ENCODE measurements at regions not wholly inside any gene's neighbourhood (a gene's known extent, or its start where the extent isn't known, plus 50 kb on each side); places are given as distances from the start of the nearest gene placed in this dataset.

DNA sequence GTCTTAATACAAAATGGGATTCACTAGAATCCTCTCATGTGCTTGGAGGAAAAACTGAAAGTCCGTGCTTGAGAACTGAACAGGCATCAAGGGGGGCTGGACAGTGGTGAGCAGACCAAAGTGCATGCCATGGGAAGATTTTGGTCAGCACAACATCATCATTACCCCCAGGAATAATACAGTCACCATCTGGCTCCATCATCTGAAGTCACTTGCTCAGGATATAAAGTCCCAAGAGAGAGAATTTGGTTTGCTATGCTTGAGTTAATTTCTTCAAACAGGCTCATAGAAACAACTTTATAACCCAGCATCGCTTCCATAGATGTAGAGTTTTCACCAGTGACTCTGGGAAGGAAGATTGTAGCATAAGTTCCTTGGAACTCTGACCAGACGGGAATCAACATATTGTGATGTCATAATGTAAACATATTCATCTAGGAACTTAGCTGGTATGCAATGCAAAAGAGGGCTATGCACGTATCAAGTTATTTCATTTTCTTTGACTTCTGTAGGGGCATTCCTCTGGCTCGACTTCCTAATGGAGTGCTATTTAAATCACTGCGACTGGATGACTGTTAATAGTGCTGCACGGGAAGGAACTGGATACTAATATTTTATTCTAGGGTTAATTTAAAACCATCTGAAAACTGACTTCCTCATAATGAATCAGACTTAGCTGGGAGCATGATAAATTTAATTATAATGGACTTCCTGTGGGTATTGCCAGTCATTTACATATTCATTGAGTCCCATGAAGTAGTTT is 145.2 kb downstream of the MTRR start:
- Histone ChIP-seq H3K36me3 (ENCODE audit: control insufficient read depth, insufficient read depth, low read length) (no peaks in the 10 kb centered on the region), H3K9ac (no peak overlapping the region), H3K4me2 (ENCODE audit: low read length) (no peak overlapping the region), H3K4me1 (no peaks in the 10 kb centered on the region), H3K9me3 (ENCODE audit: control insufficient read depth, low read length) (no peaks in the 10 kb centered on the region), H3K27ac (no peak overlapping the region), H3K79me2 (no peaks in the 10 kb centered on the region), H2AFZ (no peak overlapping the region), H3K27me3 (ENCODE audit: control insufficient read depth, insufficient read depth, low read length) (no peaks in the 10 kb centered on the region), H3K4me3 (ENCODE audit: low read depth, low read length) (no peak overlapping the region)
- TF ChIP-seq, protein P1, sequence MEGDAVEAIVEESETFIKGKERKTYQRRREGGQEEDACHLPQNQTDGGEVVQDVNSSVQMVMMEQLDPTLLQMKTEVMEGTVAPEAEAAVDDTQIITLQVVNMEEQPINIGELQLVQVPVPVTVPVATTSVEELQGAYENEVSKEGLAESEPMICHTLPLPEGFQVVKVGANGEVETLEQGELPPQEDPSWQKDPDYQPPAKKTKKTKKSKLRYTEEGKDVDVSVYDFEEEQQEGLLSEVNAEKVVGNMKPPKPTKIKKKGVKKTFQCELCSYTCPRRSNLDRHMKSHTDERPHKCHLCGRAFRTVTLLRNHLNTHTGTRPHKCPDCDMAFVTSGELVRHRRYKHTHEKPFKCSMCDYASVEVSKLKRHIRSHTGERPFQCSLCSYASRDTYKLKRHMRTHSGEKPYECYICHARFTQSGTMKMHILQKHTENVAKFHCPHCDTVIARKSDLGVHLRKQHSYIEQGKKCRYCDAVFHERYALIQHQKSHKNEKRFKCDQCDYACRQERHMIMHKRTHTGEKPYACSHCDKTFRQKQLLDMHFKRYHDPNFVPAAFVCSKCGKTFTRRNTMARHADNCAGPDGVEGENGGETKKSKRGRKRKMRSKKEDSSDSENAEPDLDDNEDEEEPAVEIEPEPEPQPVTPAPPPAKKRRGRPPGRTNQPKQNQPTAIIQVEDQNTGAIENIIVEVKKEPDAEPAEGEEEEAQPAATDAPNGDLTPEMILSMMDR (IDR thresholded peaks at IDR 0.05) = no peak

DNA sequence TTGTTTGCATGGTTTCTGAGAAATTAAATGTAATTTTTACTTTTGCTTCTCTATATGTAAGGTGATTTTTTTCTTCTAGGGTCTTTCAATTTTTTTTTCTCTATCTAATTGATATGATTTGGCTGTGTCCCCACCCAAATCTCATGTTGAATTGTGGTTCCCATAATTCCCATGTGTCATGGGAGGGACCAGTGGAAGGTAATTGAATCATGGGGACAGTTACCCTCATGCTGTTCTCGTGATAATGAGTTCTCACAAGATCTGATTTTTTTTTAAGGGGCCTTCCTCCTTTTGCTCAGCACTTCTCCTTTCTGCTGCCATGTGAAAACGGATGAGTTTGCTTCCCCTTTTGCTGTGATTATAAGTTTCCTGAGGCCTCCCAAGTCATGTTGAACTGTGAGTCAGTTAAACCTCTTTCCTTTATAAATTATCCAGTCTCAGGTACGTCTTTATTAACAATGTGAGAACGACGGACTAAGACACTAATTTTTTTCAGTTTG is 150.8 kb downstream of the MTRR start:
- Histone ChIP-seq H3K4me3 (ENCODE audit: low read depth, low read length) (no peak overlapping the region), H3K9ac (no peak overlapping the region), H3K27me3 (ENCODE audit: control insufficient read depth, insufficient read depth, low read length) (no peaks in the 10 kb centered on the region), H3K27ac (no peak overlapping the region), H3K36me3 (ENCODE audit: control insufficient read depth, insufficient read depth, low read length) (no peaks in the 10 kb centered on the region), H3K4me1 (no peaks in the 10 kb centered on the region), H3K9me3 (ENCODE audit: control insufficient read depth, low read length) (no peaks in the 10 kb centered on the region), H2AFZ (no peak overlapping the region), H3K79me2 (no peaks in the 10 kb centered on the region), H3K4me2 (ENCODE audit: low read length) (no peak overlapping the region)
- TF ChIP-seq, protein P1 (IDR thresholded peaks at IDR 0.05) = no peak

DNA sequence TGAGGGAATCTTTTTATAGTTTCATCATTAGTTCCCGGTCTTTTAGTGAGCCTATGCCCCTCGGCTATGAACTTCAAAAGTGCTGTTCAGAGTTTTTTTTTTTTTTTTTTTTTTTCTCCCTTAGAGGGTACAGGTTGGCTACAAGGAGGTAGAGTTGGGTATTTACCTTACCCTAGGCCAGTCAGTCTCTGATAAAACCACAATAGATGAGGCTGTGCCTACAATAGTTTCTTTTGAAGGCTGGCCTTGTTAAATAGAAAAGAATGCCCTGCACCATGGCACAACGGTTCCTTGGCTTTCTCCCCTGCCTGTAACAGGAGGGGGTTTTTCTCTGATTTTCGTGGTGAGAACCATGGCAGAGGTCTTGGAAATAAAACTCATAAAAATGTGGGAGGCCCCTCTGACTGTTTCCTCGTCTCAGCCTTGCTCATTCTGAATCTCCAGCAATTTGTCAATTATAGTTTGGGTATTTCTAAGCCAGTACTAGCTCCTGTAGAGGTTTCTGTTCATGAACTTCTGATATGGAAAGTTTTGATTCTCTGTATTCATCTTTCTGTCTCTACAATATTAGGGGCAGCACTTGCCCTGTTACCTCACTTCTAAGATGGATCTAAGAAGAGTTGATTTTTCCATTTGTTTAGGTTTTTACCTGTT is 152.0 kb downstream of the MTRR start:
- H3K27ac ChIP-seq = no peak overlapping the region
- H3K79me2 ChIP-seq = no peaks in the 10 kb centered on the region
- no peaks in the 10 kb centered on the region for H3K27me3 ChIP-seq (ENCODE audit: control insufficient read depth, insufficient read depth, low read length)
- H3K9me3 ChIP-seq (ENCODE audit: control insufficient read depth, low read length) = no peaks in the 10 kb centered on the region
- H3K4me2 ChIP-seq (ENCODE audit: low read length) = no peak overlapping the region
- TF ChIP-seq, protein P1 (IDR thresholded peaks at IDR 0.05) = no peak
- H3K9ac ChIP-seq = no peak overlapping the region
- H2AFZ ChIP-seq = no peak overlapping the region
- no peaks in the 10 kb centered on the region for H3K4me1 ChIP-seq
- H3K4me3 ChIP-seq (ENCODE audit: low read depth, low read length) = no peak overlapping the region
- no peaks in the 10 kb centered on the region for H3K36me3 ChIP-seq (ENCODE audit: control insufficient read depth, insufficient read depth, low read length)

DNA sequence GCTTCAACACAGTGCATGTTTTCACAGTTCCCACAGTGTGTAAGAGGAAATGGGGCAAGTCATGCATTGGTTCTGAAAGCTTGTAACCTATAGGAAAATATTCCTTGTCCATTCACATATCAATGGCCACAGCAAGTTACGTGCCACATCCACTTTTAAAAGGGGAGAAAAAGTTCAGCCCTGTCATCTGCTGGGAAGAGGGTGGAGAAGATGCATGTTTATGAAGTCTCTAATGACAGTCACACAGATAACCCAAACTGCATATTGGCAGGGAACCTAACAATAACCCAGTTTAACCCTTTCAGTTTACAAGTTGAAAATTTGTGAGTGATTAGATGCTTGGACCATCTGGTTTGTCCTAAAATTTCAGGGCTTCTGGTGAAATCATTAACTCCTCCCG is 159.3 kb downstream of the MTRR start:
- Histone ChIP-seq H3K4me3 (ENCODE audit: low read depth, low read length) (no peak overlapping the region), H3K27me3 (ENCODE audit: control insufficient read depth, insufficient read depth, low read length) (no peaks in the 10 kb centered on the region), H2AFZ (no peak overlapping the region), H3K27ac (no peak overlapping the region), H3K9ac (no peak overlapping the region), H3K4me2 (ENCODE audit: low read length) (no peak overlapping the region), H3K79me2 (no peaks in the 10 kb centered on the region), H3K36me3 (ENCODE audit: control insufficient read depth, insufficient read depth, low read length) (no peaks in the 10 kb centered on the region), H3K9me3 (ENCODE audit: control insufficient read depth, low read length) (no peaks in the 10 kb centered on the region), H3K4me1 (no peaks in the 10 kb centered on the region)
- TF ChIP-seq, protein P1 (IDR thresholded peaks at IDR 0.05) = no peak

Data from parathyroid adenoma (tissue), 2 donors.